Superior temporal gyrus (tissue), 1 donor: ENCODE measurements at regions not wholly inside any gene's neighbourhood (a gene's known extent, or its start where the extent isn't known, plus 50 kb on each side); places are given as distances from the start of the nearest gene placed in this dataset.

Source experiments
- DNase-seq: peaks from one replicate; pipeline ENCODE4 v3.0.0-alpha.2; 2016; ENCODE audit errors: extremely low spot score

DNA sequence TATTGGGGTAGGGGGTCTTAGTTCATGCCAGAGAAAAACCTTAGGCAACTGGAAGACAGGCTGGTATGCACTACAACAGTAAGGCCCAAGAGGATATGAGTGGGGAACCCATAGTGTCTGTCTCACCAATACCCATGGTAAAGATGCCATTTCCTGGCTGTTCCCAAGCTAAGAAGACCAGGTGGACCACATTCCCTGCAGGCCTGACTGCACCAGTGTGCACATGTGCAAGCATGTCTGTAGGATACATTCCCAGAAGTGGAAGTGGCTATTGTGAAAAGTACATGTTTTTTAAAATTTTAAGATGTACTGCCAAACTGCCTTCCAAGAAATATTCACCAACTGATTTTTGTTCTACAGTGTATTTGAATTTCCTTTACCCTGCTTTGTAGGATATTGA lies 207.3 kb upstream of the CTNNB1 start:
- no peak for DNase-seq

DNA sequence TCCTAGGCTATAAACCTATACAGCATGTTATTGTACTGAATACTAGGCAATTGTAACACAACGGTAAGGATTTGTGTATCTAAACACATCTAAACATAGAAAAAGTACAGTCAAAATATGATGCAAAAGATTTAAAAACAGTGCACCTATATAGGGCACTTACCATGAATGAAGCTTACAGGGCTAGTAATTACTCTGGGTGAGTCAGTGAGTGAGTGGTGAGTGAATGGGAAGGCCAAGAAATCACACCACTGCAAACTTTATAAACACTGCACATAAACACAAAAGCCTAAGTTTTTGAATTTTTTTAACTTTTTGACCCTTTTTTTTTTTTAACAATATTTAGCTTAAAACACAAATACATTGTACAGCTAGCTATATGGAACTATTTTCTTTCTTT lies 204.7 kb upstream of the CTNNB1 start:
- DNase-seq = no peak

DNA sequence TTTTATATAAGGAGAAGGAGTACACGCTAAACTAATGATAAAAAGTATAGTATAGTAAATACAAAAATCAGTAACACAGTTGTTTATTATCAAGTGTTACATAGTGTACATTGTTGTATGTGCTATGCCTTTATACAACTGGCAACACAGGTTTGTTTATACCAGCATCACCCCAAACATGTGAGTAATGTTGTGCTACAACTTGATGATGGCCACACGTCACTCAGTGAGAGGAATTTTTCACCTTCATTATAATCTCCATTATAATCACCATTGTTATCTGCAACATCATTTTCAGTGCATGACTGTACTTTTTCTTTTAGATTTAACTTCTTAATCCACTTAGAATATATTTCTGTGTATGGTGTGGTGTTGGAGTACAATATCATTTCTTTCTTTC lies 204.0 kb upstream of the CTNNB1 start:
- no peak for DNase-seq

DNA sequence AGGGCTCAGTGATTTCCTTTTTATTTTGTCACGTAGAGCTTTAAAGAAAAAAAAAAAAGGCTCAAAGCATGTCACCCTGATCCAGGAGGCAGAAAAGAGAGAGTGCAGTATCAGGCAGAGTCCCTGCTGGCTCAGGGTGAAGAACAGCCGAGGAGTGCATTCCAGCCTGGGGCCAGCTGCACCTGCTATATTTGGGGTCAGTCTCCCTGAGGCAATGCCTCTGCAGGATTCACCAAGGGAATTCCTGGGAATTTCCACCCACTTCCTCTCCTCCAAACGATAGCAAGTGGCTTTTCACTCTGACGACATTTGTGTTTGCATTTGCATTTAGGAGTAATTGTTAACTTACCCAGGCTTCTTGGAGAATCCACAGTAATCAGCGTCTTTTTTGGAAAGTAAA lies 202.9 kb upstream of the CTNNB1 start:
- no peak for DNase-seq

DNA sequence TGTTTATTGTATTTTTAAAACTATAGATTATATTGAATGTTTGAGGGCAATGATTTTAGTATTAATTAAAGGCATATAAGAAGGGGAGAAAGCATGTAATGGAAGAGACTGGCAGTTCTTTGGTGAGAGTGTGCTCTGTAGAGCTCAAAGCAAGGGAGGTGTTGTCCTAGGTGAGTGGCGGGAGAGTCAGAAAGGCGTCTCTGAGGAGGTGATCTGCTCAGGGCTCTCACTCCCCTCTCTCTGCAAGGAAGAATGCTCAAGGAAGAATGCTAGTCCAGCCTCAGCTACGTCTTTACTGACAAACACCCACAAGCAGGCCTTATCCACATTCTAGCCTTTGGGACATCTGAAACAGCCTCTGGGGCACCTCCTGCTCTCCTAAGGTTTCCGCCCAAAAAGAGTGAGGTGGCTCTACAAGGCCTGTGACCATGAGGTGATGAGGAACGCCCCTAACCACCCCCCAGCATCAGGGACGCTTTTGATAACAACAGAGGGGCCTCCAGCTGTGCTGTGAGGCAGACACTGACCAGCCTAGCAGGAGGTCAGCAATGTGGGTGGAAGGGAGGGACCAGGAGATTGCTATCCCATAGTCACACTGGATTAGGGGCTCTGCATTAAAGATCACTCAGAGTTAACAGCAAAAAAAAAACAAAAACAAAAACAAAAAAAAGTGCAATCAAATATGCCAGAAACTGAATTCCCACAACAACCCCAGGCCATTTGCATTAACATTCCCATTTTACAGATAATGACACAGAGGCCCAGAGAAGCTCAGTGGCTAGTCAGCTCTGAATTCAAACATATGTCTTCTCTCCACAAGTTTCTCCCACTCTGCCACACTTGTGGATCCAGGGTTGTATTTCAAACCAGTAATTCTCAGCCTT lies 202.2 kb upstream of the CTNNB1 start:
- DNase-seq = no peak

DNA sequence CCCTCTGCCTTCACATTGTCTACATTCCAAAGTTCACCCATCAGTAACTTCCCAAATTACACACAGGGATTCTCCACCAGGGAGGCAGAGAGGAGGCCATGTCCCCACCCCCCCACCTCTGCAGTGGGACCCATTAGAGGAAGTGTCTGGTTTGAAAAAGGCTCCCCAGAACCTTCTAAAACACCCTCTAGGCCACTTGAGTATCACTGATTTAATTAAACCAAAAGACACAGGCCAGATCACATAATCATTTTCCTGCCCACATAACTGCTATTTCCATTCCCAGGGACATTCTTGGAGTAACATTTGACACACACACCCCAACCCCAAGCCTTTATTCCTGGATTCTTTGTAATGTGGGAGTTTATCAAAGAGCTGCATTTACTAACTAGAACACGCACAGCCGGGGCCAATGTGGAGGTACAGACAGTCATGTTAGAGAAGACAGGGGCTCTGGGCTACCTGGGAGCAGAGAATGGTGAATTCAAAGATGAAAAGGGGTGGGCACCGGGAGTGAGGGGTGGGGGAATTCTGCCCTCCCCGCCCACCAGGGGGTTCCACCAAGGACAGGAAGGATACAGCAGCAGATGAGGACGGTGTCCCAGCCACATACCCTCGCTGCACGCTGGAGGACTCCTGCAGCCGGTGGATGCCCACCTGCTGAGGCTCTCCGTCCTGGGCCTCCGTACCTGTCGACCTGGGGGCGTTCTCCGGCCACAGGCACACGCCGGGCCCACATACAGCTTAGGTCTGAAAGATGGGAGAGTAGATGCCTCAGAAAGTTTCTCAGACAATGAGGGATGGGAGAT lies 201.4 kb upstream of the CTNNB1 start:
- no peak for DNase-seq

DNA sequence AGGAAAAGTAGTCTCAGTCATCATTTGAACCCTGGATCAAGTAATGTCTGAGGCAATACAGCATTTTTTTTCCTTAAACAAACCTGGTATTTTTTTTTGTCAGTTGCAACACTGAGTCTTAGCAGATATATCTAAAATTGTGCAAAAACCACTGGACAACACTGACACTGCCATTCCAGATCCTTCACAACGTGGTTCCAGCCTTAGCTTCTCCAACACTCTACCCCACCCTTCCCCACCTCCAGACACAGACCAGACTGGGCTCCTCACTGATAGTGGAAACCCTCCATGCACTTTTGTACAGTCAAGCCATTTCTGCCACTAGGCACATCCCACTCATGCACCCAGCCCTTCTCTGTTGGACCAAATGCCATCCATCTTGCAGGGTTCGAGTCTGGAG lies 199.6 kb upstream of the CTNNB1 start:
- DNase-seq = no peak

DNA sequence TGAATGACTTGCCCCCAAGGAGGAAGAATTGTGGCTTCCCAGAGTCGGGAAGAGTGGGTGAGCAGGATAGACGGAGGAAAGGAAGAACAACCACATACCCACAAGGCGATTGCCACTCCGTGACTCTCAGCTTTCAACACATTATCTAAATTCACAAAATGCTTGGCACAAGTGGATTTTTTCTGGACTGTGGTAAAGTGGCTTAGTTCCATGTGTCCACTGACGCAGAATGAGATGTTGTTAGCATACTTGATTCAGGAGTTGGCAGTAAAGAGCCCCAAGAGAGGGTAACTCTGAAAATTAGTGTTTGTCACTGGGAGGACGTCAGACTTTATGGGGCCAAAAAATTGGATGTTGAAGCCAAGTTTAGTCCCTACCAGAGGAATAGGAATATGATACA lies 198.8 kb upstream of the CTNNB1 start:
- DNase-seq = no peak

DNA sequence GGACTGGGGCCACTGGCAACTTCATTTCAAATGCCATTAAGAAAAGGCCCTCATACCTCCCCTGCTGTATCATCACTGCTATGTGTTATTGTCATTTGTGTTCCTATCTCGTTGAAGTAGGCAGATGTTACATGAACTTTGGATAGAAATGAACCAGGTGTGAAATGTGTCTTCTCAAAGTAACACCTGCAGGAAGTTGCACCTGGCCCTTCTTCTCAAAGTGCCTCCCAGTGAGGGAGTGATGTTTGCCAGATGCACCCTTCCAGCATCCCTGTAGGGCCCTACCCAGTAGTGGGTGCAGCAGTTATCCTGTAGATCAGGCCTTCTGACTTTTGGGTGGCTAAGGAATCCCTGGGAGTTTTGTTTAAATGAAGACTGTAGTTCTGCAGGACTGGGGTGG lies 197.7 kb upstream of the CTNNB1 start:
- no peak for DNase-seq

DNA sequence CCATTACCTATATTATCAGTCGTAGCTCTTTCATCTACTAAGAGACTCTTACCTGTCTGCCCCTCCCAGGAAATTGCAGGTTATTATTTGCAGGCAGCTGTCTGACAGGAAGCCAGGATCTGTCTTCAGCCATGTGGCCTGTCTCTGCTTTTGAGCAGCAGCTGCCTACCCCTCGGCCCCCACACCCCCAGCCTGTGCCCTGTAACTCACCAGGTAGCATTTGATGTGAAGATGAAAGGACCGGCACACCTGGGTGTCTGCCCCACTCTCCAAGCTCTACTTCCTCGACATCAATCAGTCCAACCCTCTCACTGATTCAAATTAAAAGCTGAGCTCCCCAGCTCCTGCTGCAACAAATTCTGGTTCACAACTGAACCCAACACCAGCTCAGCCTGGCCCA lies 197.2 kb upstream of the CTNNB1 start:
- no peak for DNase-seq

DNA sequence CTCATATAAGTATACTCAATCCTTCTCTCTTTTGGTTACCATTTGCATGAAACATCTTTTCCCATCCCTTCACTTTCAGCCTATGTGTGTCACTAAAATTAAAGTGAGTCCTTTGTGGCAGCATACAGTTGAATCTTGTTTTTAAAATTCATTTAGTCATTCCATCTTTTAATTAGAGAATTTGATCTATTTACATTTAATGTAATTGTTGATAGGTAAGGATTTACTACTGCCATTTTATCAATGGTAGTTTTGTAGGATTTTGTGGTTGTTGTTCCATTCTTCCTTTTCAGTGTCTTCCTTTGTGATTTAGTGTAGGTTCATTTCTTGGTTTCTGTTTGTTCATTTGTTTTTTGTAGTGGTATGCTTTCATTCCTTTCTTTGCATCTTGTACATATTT lies 191.9 kb upstream of the CTNNB1 start:
- no peak for DNase-seq

DNA sequence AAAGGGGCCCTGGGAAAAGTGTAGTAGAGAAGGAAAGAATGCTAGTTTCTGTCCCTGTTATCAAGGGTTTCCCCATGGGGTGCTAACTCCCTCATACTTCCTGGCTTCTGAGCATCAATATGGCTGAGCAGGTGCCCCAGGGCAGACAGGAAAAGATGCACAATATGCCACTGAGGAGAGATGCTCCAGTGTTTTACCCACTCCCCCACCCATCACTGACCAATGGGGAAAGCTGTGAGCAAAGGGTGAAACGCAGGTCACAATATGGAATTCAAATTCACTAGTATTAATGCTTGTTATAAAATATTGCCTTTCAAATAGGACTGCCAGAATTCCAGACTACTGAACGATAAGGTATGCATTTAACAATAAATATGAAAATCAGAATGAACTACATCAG lies 187.5 kb upstream of the CTNNB1 start:
- DNase-seq = no peak

DNA sequence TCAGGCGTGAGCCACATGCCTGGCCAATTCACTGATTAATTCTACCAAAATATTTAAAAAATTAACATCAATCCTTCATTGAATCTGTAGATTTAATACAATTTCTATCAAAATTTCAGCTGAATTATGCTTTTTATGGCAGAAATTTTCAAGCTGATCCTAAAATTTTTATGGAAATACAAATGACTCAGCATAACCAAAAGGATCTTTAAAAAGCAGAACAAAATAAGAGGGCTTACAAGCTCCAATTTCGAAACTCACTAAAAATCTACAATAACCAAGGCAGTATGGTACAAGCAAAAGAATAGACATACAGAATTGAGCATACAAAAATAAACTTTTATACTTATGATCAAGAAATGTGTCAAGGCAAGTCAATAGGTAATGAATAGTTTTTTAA lies 180.4 kb upstream of the CTNNB1 start:
- no peak for DNase-seq

DNA sequence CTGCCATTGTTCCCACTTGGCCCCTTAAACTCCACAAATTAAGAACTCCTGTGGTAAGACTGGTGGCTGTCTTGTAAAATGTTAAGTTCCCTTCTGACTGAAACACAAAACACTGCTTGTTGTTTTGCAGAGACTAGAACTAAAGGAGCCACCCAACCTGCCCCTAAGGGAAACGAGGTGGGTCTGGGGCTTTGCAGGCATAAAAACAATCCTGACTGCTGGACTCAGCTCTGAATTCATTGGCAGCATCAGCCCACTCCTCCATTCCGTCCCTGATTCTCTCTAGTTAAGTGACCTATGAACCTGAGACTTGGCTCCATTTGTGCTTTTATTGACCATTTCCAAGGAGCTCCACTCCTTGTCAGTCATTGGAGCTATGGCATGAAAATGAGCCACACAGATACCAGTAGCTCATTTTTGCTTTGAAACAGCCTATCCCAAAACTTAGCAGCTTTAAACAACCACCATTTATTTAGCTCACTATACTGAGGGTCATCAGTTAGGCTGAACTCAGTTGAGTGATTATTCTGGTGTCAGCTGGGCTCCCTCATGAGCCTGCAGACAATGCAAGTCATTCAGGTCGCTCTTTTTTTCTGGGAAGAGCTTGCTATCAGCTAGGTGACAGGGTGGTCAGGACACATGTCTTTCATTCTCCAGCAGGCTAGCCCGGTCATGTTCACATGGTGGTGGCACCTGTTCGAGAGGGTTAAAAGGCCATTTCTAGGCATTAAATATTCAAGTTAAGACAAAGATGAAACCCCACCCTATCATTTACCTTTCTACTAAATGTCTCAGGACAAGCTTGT lies 175.1 kb upstream of the CTNNB1 start:
- no peak for DNase-seq

DNA sequence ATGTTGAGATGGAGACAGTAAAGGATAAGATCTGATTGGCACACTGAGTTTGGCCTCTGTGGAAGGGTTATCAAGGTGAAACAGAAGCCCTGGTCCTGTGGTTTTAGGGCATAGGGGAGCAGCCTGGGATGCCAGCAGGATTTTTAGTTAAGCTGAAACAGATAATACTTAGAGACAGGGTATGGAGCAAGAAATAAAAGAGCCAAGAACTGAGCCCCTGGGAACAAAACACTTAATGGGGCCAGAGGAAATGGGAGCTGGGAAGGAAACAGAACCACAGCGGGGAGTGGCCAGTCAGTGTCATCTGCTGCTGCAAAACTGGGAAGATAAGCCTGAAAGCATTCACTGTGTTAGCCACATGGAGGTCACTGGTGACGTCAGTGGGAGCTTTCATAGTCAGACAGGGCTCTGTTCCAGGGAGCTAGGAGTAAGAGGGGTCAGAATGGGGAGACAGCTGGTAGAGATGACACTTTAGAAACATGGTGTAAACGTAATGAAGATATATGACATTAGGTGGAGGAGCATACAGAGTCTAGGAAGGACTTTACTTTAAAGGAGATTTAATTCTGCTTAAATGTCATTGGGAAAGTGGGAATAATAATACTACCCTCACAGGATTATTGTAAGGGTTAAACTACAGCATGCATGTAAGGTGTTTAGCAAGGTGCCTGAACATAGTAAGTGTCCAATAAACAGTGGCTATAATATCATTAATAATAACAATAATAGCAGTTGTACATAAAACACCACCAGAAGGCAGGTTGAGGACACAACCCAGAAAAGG lies 172.7 kb upstream of the CTNNB1 start:
- peak; percentile 78 for DNase-seq

DNA sequence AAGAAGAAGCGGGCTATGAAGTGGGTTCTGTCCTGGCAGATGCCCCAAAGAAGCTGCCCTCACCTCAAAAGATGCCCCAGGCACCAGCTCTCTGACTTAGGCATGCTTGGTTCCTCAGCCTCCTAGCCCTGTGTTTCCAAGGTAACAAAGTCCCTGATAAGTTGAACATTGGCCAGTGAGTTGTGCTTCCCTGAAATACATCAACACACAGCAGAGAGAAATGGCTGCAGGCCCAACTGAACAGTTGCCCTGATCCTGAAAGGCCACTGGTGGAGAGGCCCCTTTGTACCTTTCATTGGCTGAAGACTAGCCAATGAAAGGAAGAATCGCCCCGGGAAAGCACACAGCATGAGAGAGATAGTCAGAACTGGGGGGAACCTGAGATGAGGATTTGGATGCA lies 169.9 kb upstream of the CTNNB1 start:
- no peak for DNase-seq

DNA sequence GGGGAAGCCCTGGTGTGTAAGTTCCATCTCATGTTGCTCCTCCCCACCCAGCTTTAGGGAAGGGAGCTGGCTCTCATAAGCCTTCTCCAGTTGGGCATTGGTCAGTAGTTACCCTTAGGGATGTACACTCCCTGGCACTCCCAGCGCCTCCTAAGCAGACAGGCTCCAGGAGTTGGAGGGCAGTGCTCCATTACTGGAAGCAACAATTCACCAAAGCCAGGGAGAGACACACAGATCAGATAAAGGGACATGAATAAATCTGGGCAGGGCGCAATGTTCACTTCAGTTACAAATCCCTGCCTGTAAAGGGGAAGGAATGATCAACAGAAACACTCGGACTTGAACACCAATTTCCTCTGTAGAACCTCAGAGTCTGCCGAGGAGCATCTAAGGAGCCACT lies 169.1 kb upstream of the CTNNB1 start:
- no peak for DNase-seq

DNA sequence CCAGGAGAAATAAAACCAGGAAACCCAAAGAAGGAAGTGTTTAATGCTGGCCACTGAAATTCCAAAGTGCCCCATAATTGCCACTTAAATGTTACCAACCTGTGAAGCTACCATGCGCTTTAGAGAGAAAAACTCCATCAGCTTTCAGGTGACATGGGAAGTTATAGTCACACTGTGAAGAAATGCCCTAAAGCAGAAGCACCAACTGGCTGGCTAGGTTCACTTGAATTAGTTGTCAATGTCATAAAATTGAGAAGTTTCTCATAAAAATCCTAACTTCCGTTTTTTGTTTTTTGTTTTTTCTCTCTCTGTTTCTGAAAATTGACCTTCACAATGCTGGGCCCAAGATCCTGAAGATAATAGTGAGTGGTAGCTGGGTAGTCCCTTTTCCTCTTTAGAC lies 167.9 kb upstream of the CTNNB1 start:
- no peak for DNase-seq

DNA sequence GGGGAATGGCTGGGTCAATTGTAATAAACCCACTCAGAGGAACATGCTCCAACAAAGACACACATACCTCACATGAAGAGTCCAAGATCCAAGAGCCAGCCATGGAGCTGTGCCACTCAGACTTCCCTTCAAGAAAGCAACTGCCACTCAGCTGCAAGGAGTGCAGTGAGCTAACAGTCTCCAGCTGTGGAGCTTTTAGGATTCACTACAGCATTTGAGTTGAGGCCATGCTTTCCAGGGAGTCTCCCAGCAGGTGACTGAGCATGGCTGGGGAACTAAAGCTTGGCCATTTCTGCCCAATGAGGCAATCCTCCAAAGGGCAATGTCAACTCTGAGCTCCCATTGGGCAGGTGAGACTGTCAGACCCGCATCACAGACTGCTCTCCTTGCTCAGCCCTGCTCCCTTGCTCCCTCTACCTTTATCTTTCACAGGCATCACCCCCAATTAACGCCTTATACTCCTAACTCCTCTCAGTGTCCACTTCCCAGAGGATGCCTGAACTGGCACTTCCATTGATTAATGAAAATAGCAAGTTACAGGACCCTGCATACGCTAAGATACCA lies 165.3 kb upstream of the CTNNB1 start:
- DNase-seq = no peak

DNA sequence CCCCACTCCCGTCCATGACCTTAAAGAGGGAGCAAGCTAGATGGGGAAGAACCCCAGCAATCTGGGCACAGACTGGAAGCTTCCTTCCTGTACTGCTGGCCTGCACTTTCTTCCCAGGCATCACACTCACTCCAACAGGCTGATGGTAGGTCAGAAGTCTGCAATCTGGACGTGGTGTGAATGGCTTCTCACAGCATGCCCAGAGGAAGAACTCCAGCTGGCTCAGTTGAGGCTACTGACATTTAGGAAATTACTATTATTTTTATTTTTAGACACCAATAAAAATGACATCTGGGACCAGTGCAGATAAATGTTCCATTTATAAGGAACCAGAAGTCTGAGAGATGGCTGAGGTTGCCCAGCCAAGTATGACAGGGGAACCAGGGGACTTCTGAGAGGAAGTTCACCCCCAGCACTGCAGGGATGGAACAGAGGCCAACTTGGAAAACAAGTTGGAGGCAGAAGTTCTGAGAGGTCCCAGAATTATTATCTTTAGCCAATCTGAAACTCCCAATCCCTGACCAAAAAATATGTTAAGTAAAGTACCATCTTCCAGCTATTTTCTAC lies 163.8 kb upstream of the CTNNB1 start:
- DNase-seq = no peak
